WTC11 (cell line): ENCODE measurements at regions not wholly inside any gene's neighbourhood (a gene's known extent, or its start where the extent isn't known, plus 50 kb on each side); places are given as distances from the start of the nearest gene placed in this dataset.

Source experiments
- ATAC-seq: fragments of 200-7000 bp; cut with Tn5 transposase; 2 replicates; pipeline ENCODE4 v1.10.0; 2021; ENCODE audit warnings: mild to moderate bottlenecking, moderate library complexity
- CTCF ChIA-PET: fragments of 300-600 bp; sonication (Branson Sonifier 250); formaldehyde crosslinking; loops from one replicate; lab custom pipeline; 2021; ENCODE audit warnings: antibody characterized with exemption; lab: Charles Lee
- POLR2A ChIA-PET: fragments of 350-600 bp; sonication (Branson Sonifier 250); formaldehyde crosslinking; loops from one replicate; lab custom pipeline; 2021; ENCODE audit warnings: antibody characterized with exemption; lab: Charles Lee
- DNase-seq: peaks from one replicate; pipeline ENCODE4 v3.0.0; 2021; ENCODE audit warnings: low spot score
- H3K27ac Mint-ChIP-seq: 2 replicates; pipeline ENCODE4 v1.8.0; 2021; ENCODE audit warnings: mixed read lengths
- H3K27me3 Mint-ChIP-seq: 2 replicates; pipeline ENCODE4 v1.8.0; 2021; ENCODE audit warnings: low read depth, mild to moderate bottlenecking, moderate library complexity, mixed read lengths
- H3K36me3 Mint-ChIP-seq: 2 replicates; pipeline ENCODE4 v1.8.0; 2021; ENCODE audit warnings: mixed read lengths
- H3K4me1 Mint-ChIP-seq: 2 replicates; pipeline ENCODE4 v1.8.0; 2022; ENCODE audit warnings: mixed read lengths
- H3K4me3 Mint-ChIP-seq: 2 replicates; pipeline ENCODE4 v1.8.0; 2021; ENCODE audit warnings: mild to moderate bottlenecking, moderate library complexity, mixed read lengths
- H3K9me3 Mint-ChIP-seq: 2 replicates; pipeline ENCODE4 v1.8.0; 2021; ENCODE audit warnings: mixed read lengths
- E2F4 ChIP-seq: sonication (generic); formaldehyde crosslinking; IDR thresholded peaks from 2 replicates; pipeline ENCODE4 v1.8.1; 2022; ENCODE audit warnings: low read depth, mild to moderate bottlenecking, moderate library complexity, missing genetic modification reagents, borderline replicate concordance
- KAT7 ChIP-seq: sonication (generic); formaldehyde crosslinking; IDR thresholded peaks from 2 replicates; pipeline ENCODE4 v1.8.1; 2023; ENCODE audit warnings: missing genetic modification reagents, mild to moderate bottlenecking, borderline replicate concordance
- MLX ChIP-seq: sonication (generic); formaldehyde crosslinking; IDR thresholded peaks from 2 replicates; pipeline ENCODE4 v1.8.1; 2023; ENCODE audit warnings: mild to moderate bottlenecking, missing genetic modification reagents, moderate library complexity
- ZBTB21 ChIP-seq: sonication (generic); formaldehyde crosslinking; IDR thresholded peaks from 2 replicates; pipeline ENCODE4 v1.8.1; 2023; ENCODE audit warnings: mild to moderate bottlenecking, missing genetic modification reagents, borderline replicate concordance
- ZNF121 ChIP-seq: sonication (generic); formaldehyde crosslinking; IDR thresholded peaks from 2 replicates; pipeline ENCODE4 v1.8.0; 2023; ENCODE audit warnings: missing genetic modification reagents
- ZNF232 ChIP-seq: sonication (generic); formaldehyde crosslinking; IDR thresholded peaks from 2 replicates; pipeline ENCODE4 v1.8.0; 2022; ENCODE audit warnings: mild to moderate bottlenecking, missing genetic modification reagents
- ZNF423 ChIP-seq: fragments of 250-450 bp; sonication (Bioruptor Pico); IDR thresholded peaks from 2 replicates; pipeline ENCODE4 v2.1.2; 2022; ENCODE audit warnings: mild to moderate bottlenecking, moderate library complexity
- TF ChIP-seq, protein P1 (sequence below): sonication (generic); formaldehyde crosslinking; IDR thresholded peaks from 2 replicates; pipeline ENCODE4 v1.8.0; 2022; ENCODE audit warnings: mild to moderate bottlenecking, missing genetic modification reagents
- TF ChIP-seq, protein P2 (sequence below): sonication (generic); formaldehyde crosslinking; conservative IDR thresholded peaks from 2 replicates; pipeline ENCODE4 v1.8.1; 2022; ENCODE audit warnings: mild to moderate bottlenecking, missing genetic modification reagents
- TF ChIP-seq, protein P3 (sequence below): fragments of 250-450 bp; sonication (Bioruptor Pico); conservative IDR thresholded peaks from 2 replicates; pipeline ENCODE4 v1.9.0; 2021; ENCODE audit warnings: mild to moderate bottlenecking
- TF ChIP-seq, protein P4 (sequence below): sonication (generic); formaldehyde crosslinking; IDR thresholded peaks from 2 replicates; pipeline ENCODE4 v1.8.0; 2022; ENCODE audit warnings: missing genetic modification reagents
- TF ChIP-seq, protein P5 (sequence below): sonication (generic); formaldehyde crosslinking; IDR thresholded peaks from 2 replicates; pipeline ENCODE4 v1.8.0; 2022; ENCODE audit warnings: mild to moderate bottlenecking, missing genetic modification reagents

- DNase-seq = no peak
- Mint-ChIP-seq H3K4me3 (no peak overlapping the region), H3K36me3 (no peaks in the 10 kb centered on the region), H3K9me3 (no peaks in the 10 kb centered on the region)
- TF ChIP-seq ZBTB21 (CRISPR knock-in tag) (no peak), E2F4 (no peak), ZNF121 (no peak), ZNF232 (CRISPR knock-in tag) (no peak), MLX (no peak), KAT7 (CRISPR knock-in tag) (no peak)
- TF ChIP-seq, protein P1, sequence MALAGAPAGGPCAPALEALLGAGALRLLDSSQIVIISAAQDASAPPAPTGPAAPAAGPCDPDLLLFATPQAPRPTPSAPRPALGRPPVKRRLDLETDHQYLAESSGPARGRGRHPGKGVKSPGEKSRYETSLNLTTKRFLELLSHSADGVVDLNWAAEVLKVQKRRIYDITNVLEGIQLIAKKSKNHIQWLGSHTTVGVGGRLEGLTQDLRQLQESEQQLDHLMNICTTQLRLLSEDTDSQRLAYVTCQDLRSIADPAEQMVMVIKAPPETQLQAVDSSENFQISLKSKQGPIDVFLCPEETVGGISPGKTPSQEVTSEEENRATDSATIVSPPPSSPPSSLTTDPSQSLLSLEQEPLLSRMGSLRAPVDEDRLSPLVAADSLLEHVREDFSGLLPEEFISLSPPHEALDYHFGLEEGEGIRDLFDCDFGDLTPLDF (CRISPR knock-in tag) = no peak
- TF ChIP-seq, protein P2, sequence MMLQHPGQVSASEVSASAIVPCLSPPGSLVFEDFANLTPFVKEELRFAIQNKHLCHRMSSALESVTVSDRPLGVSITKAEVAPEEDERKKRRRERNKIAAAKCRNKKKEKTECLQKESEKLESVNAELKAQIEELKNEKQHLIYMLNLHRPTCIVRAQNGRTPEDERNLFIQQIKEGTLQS (CRISPR knock-in tag) = no peak
- TF ChIP-seq, protein P3, sequence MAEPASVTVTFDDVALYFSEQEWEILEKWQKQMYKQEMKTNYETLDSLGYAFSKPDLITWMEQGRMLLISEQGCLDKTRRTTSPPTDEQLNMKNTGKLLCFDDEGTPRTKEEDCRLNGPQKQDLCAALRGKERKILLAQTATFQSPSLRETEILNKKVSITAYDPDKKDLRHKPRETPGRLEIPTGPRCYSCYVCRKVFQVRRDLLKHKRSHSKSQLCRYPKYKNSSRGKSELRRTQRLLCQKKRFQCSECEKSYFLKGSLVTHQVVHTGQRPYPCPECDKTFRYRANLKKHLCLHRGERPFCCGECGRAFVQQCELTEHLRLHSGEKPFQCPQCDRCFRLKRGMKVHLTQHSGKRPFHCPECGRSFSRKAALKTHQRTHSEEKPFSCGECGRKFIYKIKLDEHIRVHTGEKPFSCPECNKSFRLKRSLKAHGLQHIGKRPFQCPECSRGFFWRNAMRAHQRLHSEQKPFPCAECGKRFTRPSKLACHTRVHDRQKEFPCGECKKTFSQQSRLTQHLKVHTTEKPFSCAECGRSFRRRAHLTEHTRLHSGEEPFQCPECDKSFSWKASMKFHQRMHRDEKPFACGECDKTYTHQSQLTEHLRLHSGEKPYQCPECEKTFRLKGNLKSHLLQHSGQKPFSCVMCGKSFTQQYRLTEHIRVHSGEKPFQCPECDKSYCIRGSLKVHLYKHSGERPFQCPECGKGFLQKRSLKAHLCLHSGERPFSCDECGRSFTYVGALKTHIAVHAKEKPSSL (CRISPR knock-in tag) = no peak
- TF ChIP-seq, protein P4, sequence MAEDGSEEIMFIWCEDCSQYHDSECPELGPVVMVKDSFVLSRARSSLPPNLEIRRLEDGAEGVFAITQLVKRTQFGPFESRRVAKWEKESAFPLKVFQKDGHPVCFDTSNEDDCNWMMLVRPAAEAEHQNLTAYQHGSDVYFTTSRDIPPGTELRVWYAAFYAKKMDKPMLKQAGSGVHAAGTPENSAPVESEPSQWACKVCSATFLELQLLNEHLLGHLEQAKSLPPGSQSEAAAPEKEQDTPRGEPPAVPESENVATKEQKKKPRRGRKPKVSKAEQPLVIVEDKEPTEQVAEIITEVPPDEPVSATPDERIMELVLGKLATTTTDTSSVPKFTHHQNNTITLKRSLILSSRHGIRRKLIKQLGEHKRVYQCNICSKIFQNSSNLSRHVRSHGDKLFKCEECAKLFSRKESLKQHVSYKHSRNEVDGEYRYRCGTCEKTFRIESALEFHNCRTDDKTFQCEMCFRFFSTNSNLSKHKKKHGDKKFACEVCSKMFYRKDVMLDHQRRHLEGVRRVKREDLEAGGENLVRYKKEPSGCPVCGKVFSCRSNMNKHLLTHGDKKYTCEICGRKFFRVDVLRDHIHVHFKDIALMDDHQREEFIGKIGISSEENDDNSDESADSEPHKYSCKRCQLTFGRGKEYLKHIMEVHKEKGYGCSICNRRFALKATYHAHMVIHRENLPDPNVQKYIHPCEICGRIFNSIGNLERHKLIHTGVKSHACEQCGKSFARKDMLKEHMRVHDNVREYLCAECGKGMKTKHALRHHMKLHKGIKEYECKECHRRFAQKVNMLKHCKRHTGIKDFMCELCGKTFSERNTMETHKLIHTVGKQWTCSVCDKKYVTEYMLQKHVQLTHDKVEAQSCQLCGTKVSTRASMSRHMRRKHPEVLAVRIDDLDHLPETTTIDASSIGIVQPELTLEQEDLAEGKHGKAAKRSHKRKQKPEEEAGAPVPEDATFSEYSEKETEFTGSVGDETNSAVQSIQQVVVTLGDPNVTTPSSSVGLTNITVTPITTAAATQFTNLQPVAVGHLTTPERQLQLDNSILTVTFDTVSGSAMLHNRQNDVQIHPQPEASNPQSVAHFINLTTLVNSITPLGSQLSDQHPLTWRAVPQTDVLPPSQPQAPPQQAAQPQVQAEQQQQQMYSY (CRISPR knock-in tag) = no peak
- TF ChIP-seq, all 79 proteins: peak for 0
- ATAC-seq = no peak
- Mint-ChIP-seq H3K27me3 (no peaks in the 10 kb centered on the region; the same call in 1 of the 2 replicates), H3K4me1 (peaks cover 35% of the 10 kb centered on the region), H3K27ac (no peak overlapping the region)
- ChIA-PET POLR2A (no interaction called here), CTCF (no interaction called here)
Measured at GRCh38 chr6:43910149-43910637, 140.2 kb downstream of the VEGFA start.

DNA sequence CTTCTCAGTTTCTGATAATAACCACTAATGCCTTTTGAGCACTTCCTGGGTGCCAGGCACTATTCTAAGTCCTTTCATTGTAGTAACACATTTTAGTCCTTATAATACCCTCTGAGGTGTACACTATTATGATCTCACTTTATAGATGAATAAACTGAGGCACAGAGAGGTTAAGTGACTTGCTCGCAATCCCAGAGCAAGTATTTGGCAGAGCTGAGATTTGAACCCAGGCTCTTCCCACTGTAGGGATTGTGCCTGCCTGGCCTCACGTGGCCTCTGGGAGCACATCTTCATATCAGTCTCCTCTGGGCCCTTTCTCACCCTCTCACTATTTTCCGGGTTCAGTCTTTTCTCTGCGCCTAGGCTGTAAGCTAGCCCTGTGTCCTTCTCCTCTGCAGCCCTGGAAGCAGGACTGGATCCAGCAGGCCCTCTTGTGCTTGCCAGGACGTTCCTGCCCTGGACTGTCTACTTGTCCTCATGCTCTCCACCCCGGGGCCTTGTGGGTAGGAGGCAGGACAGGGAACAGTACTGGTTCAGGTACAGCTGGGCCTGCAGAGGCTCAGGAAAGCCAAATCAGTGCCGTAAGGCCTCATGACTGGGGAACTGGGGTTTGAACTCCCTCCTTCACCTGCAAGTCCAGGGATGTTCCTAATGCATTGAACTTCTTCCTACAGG is 139.6 kb downstream of the VEGFA start:
- peaks cover 35% of the 10 kb centered on the region for H3K4me1 Mint-ChIP-seq

More for the DNA sequence above, 139.6 kb downstream of the VEGFA start:
- no peak overlapping the region for H3K27ac Mint-ChIP-seq
- CTCF ChIA-PET = no interaction called here
- TF ChIP-seq, protein P5, sequence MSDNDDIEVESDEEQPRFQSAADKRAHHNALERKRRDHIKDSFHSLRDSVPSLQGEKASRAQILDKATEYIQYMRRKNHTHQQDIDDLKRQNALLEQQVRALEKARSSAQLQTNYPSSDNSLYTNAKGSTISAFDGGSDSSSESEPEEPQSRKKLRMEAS (CRISPR knock-in tag) = no peak
- TF ChIP-seq ZNF423 (CRISPR knock-in tag) = no peak
- TF ChIP-seq, all 79 proteins: peak for 0
- DNase-seq = no peak
- Mint-ChIP-seq H3K36me3 (no peaks in the 10 kb centered on the region), H3K9me3 (no peaks in the 10 kb centered on the region), H3K27me3 (no peaks in the 10 kb centered on the region; the same call in 1 of the 2 replicates), H3K4me3 (no peak overlapping the region)
- ATAC-seq = no peak
- POLR2A ChIA-PET = no interaction called here
